ENCODE measurements at regions not wholly inside any gene's neighbourhood (a gene's known extent, or its start where the extent isn't known, plus 50 kb on each side); places are given as distances from the start of the nearest gene placed in this dataset.

- TF ChIP-seq CTCF (IDR thresholded peaks at IDR 0.05) (no peak), POLR2A (IDR thresholded peaks at IDR 0.05) (no peak), POLR2AphosphoS5 (IDR thresholded peaks at IDR 0.05) (no peak), EP300 (IDR thresholded peaks at IDR 0.05; ENCODE audit: low read depth) (no peak)
Measured at GRCh38 chr12:84165998-84166571, 746.5 kb downstream of the SLC6A15 start.
